Neural progenitor cell (in vitro differentiated cells): ENCODE measurements at regions not wholly inside any gene's neighbourhood (a gene's known extent, or its start where the extent isn't known, plus 50 kb on each side); places are given as distances from the start of the nearest gene placed in this dataset.

ENCODE experiments used
- CTCF ChIP-seq: fragments of 200-600 bp; sonication (generic); IDR thresholded peaks from 2 replicates; pipeline ENCODE4 v1.5.1; 2017; ENCODE audit warnings: antibody characterized with exemption, mild to moderate bottlenecking
- EZH2 ChIP-seq: fragments of 200-600 bp; sonication (generic); IDR thresholded peaks from 2 replicates; pipeline ENCODE4 v1.6.1; 2017; ENCODE audit warnings: antibody characterized with exemption, mild to moderate bottlenecking, moderate library complexity
- EZH2phosphoT487 ChIP-seq: fragments of 200-600 bp; sonication (generic); IDR thresholded peaks from 2 replicates; pipeline ENCODE4 v1.6.1; 2017; ENCODE audit warnings: antibody characterized with exemption

- TF ChIP-seq CTCF (no peak), EZH2 (no peak), EZH2phosphoT487 (no peak)
Observed at GRCh38 chr9:42275141-42275540, 91.7 kb downstream of the SPATA31A6 start.
